ENCODE measurements at regions not wholly inside any gene's neighbourhood (a gene's known extent, or its start where the extent isn't known, plus 50 kb on each side); places are given as distances from the start of the nearest gene placed in this dataset.

- DNase-seq = no peak
Observed at GRCh38 chr5:2929779-2930178, 178.3 kb upstream of the IRX2 start.

DNA sequence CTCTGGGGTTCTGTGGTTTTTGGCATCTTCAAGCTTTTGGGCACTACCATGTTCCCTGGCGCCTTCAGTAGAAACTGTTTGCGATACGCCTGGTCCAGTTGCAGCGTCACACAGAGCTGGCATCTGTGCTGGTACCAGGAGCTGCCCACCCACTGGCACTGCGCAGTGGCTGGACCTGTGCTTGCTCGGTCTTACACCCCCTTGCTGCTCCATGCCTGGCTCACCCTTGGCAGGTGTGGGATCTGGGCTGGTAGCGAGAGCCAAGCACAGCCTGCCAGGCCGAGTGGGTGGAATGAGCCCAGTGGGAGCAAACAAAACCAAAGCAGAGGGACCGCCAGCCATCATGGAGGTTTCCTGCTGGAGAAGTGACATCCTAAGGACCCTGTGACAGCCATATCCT lies 170.2 kb upstream of the IRX2 start:
- DNase-seq = no peak

GRCh38 chr5:2921176-2921575 lies 169.7 kb upstream of the IRX2 start:
- DNase-seq = no peak

GRCh38 chr5:2920312-2920711 lies 168.8 kb upstream of the IRX2 start:
- DNase-seq = no peak

DNA sequence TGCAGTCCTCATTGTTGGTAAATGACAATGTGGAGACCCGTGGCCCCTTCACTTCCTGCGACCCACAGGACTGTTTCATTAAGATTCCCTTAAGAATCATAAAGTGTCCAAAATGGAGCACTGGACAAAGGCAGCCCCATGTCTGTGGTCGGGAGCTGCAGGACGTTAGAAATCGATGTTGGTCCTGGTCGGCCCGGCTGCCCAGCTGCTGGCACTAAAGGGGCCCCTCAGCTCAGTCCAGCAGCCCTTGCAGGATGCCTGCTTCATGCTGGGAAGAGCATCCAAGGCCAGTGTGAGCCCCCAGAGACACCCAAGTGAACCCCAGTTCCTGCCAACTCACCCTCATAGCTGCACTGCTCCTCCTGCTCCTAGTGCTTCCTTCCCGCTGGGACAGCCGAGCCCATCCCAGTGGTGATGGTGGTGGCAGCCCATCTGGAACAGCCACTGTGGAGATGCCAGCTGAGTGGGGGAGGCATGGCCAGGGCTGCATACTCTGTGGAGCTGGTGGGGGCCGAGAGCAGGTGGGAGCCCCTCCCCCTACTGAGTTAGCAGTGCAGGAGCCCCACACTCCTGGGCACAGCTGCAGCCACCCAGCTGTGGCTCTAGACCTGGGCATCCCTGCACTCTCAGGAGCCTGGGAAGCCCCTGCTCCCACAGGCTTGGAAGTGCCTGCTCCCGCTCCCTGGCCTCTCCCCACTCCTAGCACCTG lies 168.0 kb upstream of the IRX2 start:
- DNase-seq = no peak

DNA sequence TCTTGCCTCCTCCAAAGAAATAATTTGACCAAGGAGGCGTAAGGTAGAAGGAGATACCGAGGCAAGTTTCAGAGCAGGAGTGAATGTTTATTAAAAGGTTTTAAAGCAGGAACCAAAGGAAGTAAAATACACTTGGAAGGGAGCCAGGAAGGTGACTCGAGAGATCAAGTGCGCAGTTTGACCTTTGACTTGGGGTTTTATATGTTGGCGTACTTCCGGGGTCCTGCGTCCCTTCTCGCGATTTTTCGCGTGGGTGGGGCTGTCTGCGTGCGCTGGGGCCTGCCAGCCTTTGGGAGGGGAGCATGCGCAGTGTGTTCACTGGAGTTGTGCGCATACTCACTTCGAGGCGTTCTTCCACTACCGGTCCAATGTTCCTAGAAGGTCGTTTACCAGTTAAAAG lies 166.0 kb upstream of the IRX2 start:
- no peak for DNase-seq

GRCh38 chr5:2917093-2917492 lies 165.6 kb upstream of the IRX2 start:
- no peak for DNase-seq

- DNase-seq = no peak
Observed at GRCh38 chr5:2916076-2916682, 164.7 kb upstream of the IRX2 start.

- no peak for DNase-seq
Observed at GRCh38 chr5:2914981-2915484, 163.6 kb upstream of the IRX2 start.

DNA sequence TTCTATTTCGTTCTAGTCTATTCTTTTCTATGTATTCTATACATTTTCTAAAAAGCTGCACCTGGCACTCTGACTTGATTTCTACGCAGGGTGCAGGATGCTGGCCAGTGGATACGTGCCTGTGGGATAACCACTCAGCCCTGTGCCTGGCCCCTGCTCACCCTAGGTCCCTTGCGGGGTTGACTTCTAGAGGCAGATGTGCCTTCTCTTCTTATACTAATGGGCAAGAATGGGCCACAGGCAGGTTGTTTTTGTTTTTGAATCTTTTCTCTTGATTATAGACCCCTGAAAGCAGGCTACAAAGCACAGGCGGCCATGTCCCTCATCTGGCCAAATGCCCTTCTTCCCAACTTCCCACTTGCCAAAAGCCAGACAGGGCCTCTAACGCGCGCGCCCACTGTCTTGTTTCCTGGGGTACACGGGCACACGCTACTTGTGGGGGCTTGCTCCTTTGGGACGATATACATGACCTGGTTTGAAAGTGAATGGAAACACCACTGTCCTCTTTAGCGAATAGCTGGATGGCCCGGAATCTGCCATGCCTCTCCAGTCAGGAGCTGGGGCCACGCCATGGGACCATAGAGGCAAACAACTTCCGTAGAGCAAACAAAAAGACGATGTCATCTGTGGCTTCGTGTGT lies 162.7 kb upstream of the IRX2 start:
- DNase-seq = no peak

- DNase-seq = no peak
Observed at GRCh38 chr5:2913281-2913680, 161.8 kb upstream of the IRX2 start.

- no peak for DNase-seq
Observed at GRCh38 chr5:2912741-2913140, 161.3 kb upstream of the IRX2 start.

- no peak for DNase-seq
Observed at GRCh38 chr5:2910401-2911175, 159.1 kb upstream of the IRX2 start.

DNA sequence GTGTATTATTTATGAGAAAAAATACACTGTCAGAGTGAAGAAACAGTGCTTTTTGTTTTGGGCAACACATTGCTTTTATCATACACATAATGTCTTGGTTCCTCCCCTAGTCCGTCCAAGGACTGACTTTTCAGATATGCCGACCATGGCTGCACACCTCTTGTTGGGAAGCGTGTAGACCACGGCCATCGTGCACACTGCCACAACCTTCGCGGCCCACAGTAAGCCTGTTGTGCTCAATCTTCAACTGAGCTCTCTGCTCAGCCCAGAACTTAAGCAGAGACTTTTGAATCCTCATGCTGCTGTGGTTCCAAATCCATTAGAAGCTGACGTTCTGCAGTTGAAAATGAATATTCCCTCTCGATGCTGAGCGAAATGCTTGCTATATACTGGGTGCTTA lies 157.6 kb upstream of the IRX2 start:
- no peak for DNase-seq

DNA sequence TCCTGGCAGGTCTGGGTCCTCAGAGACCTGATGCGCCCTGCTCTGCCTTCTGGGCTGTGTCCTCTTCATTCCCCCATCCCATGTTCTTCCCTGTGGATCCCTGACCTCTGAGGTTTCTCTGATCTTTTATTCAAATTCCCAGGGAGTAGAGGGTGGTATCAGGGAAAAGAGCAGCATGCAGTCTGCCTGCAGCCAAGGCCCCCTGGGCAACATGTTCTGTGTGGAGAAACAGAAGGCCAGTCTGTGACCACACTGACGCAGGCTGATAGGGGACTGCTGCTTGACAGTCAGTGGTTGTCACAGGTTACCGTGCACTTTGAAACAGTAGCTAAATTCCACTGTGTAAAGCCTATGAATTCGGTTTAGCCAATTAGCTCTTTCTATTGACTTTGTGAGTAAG lies 156.6 kb upstream of the IRX2 start:
- DNase-seq = no peak

- no peak for DNase-seq
Observed at GRCh38 chr5:2906302-2907090, 155.0 kb upstream of the IRX2 start.

GRCh38 chr5:2905741-2906140 lies 154.3 kb upstream of the IRX2 start:
- DNase-seq = no peak

DNA sequence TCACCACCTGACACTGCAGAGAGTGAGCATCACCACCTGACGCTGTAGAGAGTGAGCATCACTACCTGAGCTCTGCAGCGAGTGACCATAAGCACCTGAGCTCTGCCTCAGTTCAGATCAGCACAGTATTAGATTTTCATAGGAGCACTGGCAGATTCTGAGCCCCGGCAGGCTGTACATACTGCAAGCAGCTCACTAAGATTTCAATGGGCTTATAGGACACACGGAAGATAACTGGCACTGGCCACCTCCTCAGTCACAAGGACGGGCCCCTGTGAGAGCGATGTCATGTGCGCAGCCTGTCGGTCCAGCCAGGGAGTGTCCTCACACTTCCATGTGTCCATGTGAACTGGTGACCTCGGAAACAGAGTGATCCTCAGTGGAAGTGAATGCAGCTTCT lies 153.5 kb upstream of the IRX2 start:
- no peak for DNase-seq

DNA sequence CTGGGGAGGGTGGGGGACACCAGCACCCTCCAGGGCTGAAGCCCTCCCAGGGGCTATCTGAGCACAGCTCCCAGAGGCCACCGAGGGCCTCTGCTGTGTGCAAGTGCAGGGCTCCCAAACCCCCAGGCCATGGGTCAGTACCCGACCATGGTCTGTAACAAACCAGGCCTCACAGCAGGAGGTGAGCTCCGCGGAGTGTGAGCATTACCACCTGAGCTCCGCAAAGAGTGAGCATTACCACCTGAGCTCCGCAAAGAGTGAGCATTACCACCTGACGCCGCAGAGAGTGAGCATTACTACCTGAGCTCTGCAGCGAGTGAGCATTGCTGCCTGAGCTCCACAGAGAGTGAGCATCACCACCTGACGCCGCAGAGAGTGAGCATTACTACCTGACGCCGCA lies 152.9 kb upstream of the IRX2 start:
- DNase-seq = no peak

- DNase-seq = no peak
Observed at GRCh38 chr5:2903451-2904395, 152.2 kb upstream of the IRX2 start.

GRCh38 chr5:2902742-2903297 lies 151.3 kb upstream of the IRX2 start:
- no peak for DNase-seq

Measured in activated CD4-positive, CD25-positive, alpha-beta regulatory T cell (primary cell).